Smooth muscle cell (in vitro differentiated cells): ENCODE measurements at regions not wholly inside any gene's neighbourhood (a gene's known extent, or its start where the extent isn't known, plus 50 kb on each side); places are given as distances from the start of the nearest gene placed in this dataset.

Experiments used
- DNase-seq: peaks from one replicate; lab custom pipeline; 2025; ENCODE audit not compliant: unreplicated experiment; lab: John Stamatoyannopoulos, UW
- H2AFZ ChIP-seq: fragments of 200-600 bp; sonication (generic); 2 replicates; pipeline ENCODE4 v1.6.0; 2016; ENCODE audit warnings: antibody characterized with exemption, low read depth, mild to moderate bottlenecking
- H3F3A ChIP-seq: fragments of 200-600 bp; sonication (generic); 2 replicates; pipeline ENCODE4 v1.6.0; 2017; ENCODE audit warnings: antibody characterized with exemption, low read depth
- H3K27ac ChIP-seq: fragments of 200-600 bp; sonication (generic); 2 replicates; pipeline ENCODE4 v1.5.1; 2016; ENCODE audit warnings: low read depth, mild to moderate bottlenecking
- H3K27me3 ChIP-seq: fragments of 200-600 bp; sonication (generic); 2 replicates; pipeline ENCODE4 v1.6.1; 2016; ENCODE audit warnings: low read depth, mild to moderate bottlenecking
- H3K36me3 ChIP-seq: fragments of 200-600 bp; sonication (generic); 2 replicates; pipeline ENCODE4 v1.5.1; 2016; ENCODE audit warnings: low read depth
- H3K4me1 ChIP-seq: fragments of 200-600 bp; sonication (generic); 2 replicates; pipeline ENCODE4 v1.5.1; 2016; ENCODE audit warnings: low read depth
- H3K4me2 ChIP-seq: fragments of 200-600 bp; sonication (generic); 2 replicates; pipeline ENCODE4 v1.6.0; 2016; ENCODE audit warnings: mild to moderate bottlenecking
- H3K4me3 ChIP-seq: fragments of 200-600 bp; sonication (generic); 2 replicates; pipeline ENCODE4 v1.5.1; 2016; ENCODE audit warnings: mild to moderate bottlenecking
- H3K79me2 ChIP-seq: fragments of 200-600 bp; sonication (generic); 2 replicates; pipeline ENCODE4 v1.6.0; 2016; ENCODE audit warnings: low read depth, mild to moderate bottlenecking
- H3K9ac ChIP-seq: fragments of 200-600 bp; sonication (generic); 2 replicates; pipeline ENCODE4 v1.6.0; 2016; ENCODE audit warnings: low read depth
- H3K9me3 ChIP-seq: fragments of 200-600 bp; sonication (generic); replicated peaks from 2 replicates; pipeline ENCODE4 v1.5.1; 2016; ENCODE audit warnings: low read depth
- H4K20me1 ChIP-seq: fragments of 200-600 bp; sonication (generic); 2 replicates; pipeline ENCODE4 v1.6.0; 2016; ENCODE audit warnings: low read depth
- CTCF ChIP-seq: fragments of 200-600 bp; sonication (generic); IDR thresholded peaks from 2 replicates; pipeline ENCODE4 v1.5.1; 2017; ENCODE audit warnings: borderline replicate concordance, mild to moderate bottlenecking, antibody characterized with exemption; ENCODE audit not compliant: insufficient read depth, poor library complexity, severe bottlenecking
- WGBS: methylation state at CpG from one replicate; pipeline ENCODE4 v1.1.7; 2016; ENCODE audit warnings: low lambda C conversion rate; 5-methylcytosine and 5-hydroxymethylcytosine counted together

GRCh38 chr12:70045036-70045435, 198.2 kb upstream of the CNOT2 start:
- Histone ChIP-seq H4K20me1 (no peaks in the 10 kb centered on the region), H3K9me3 (no peaks in the 10 kb centered on the region), H3K36me3 (no peaks in the 10 kb centered on the region), H3K9ac (no peak overlapping the region), H3K27ac (no peak overlapping the region), H3K4me3 (no peak overlapping the region), H3K4me2 (no peak overlapping the region), H2AFZ (no peak overlapping the region), H3K27me3 (no peaks in the 10 kb centered on the region), H3K79me2 (no peaks in the 10 kb centered on the region), H3F3A (no peaks in the 10 kb centered on the region), H3K4me1 (no peaks in the 10 kb centered on the region)
- WGBS: 25% methylated on average over 3 of the region's 3 CpGs
- no peak for TF ChIP-seq CTCF
- DNase-seq: no peak

GRCh38 chr12:70045514-70045913, 197.7 kb upstream of the CNOT2 start:
- no peak for TF ChIP-seq CTCF
- H2AFZ ChIP-seq: no peak overlapping the region
- H3F3A ChIP-seq: no peaks in the 10 kb centered on the region
- no peaks in the 10 kb centered on the region for H3K27me3 ChIP-seq
- H3K4me1 ChIP-seq: no peaks in the 10 kb centered on the region
- H3K4me2 ChIP-seq: no peak overlapping the region
- H3K79me2 ChIP-seq: no peaks in the 10 kb centered on the region
- H3K9ac ChIP-seq: no peak overlapping the region
- no peak overlapping the region for H3K4me3 ChIP-seq
- DNase-seq: no peak
- no peaks in the 10 kb centered on the region for H4K20me1 ChIP-seq
- H3K27ac ChIP-seq: no peak overlapping the region
- 70% methylated on average over 4 of the region's 4 CpGs for WGBS
- no peaks in the 10 kb centered on the region for H3K36me3 ChIP-seq
- no peaks in the 10 kb centered on the region for H3K9me3 ChIP-seq

- 91% methylated on average over 1 of the region's 1 CpG for WGBS
- no peaks in the 10 kb centered on the region for H3K27me3 ChIP-seq
- no peaks in the 10 kb centered on the region for H3F3A ChIP-seq
- H3K36me3 ChIP-seq: no peaks in the 10 kb centered on the region
- H3K27ac ChIP-seq: no peak overlapping the region
- no peaks in the 10 kb centered on the region for H3K79me2 ChIP-seq
- no peaks in the 10 kb centered on the region for H4K20me1 ChIP-seq
- H3K4me3 ChIP-seq: no peak overlapping the region
- H3K4me2 ChIP-seq: no peak overlapping the region
- H3K9me3 ChIP-seq: no peaks in the 10 kb centered on the region
- H2AFZ ChIP-seq: no peak overlapping the region
- no peak for TF ChIP-seq CTCF
- no peak overlapping the region for H3K9ac ChIP-seq
- H3K4me1 ChIP-seq: no peaks in the 10 kb centered on the region
- DNase-seq: no peak
Measured at GRCh38 chr12:70048521-70049250, 194.5 kb upstream of the CNOT2 start.

GRCh38 chr12:70049596-70050360, 193.5 kb upstream of the CNOT2 start:
- no peaks in the 10 kb centered on the region for H3K4me1 ChIP-seq
- no peak overlapping the region for H3K9ac ChIP-seq
- no peaks in the 10 kb centered on the region for H4K20me1 ChIP-seq
- H3K4me3 ChIP-seq: no peak overlapping the region
- H3K27me3 ChIP-seq: no peaks in the 10 kb centered on the region
- peak overlapping the region; percentile 53 for H3K27ac ChIP-seq
- DNase-seq: no peak
- H3K9me3 ChIP-seq: no peaks in the 10 kb centered on the region
- no peak overlapping the region for H3K4me2 ChIP-seq
- no peak overlapping the region for H2AFZ ChIP-seq
- H3K36me3 ChIP-seq: no peaks in the 10 kb centered on the region
- WGBS: 69% methylated on average over 5 of the region's 5 CpGs
- no peaks in the 10 kb centered on the region for H3K79me2 ChIP-seq
- H3F3A ChIP-seq: no peaks in the 10 kb centered on the region
- TF ChIP-seq CTCF: no peak
